Mesendoderm (in vitro differentiated cells): ENCODE measurements at regions not wholly inside any gene's neighbourhood (a gene's known extent, or its start where the extent isn't known, plus 50 kb on each side); places are given as distances from the start of the nearest gene placed in this dataset.
"Not testable (repeated sequence)": the region's sequence is repeated elsewhere in the genome, so short reads cannot be mapped to it uniquely, and the experiment has no call there.

Source experiments
- DNase-seq: peaks from one replicate; pipeline ENCODE4 v3.0.0; 2013
- H2AK5ac ChIP-seq: 2 replicates; pipeline ENCODE4 v1.6.1; 2013; ENCODE audit warnings: low read length, inconsistent platforms
- H2BK120ac ChIP-seq: 2 replicates; pipeline ENCODE4 v1.6.1; 2013; ENCODE audit warnings: low read depth, mild to moderate bottlenecking, low read length, moderate library complexity, mixed read lengths
- H2BK15ac ChIP-seq: replicated peaks from 2 replicates; pipeline ENCODE4 v1.6.1; 2013; ENCODE audit warnings: low read depth, mild to moderate bottlenecking, moderate library complexity
- H2BK5ac ChIP-seq: 2 replicates; pipeline ENCODE4 v1.6.1; 2013; ENCODE audit warnings: low read length, inconsistent platforms
- H3K18ac ChIP-seq: 2 replicates; pipeline ENCODE4 v1.6.1; 2013; ENCODE audit warnings: mild to moderate bottlenecking, low read length, mixed read lengths
- H3K23ac ChIP-seq: one replicate; pipeline ENCODE4 v1.6.1; 2013; ENCODE audit warnings: low read length
- H3K27ac ChIP-seq: 2 replicates; pipeline ENCODE4 v1.5.1; 2013; ENCODE audit warnings: low read depth, mild to moderate bottlenecking, inconsistent platforms, low read length, moderate library complexity
- H3K27me3 ChIP-seq: 2 replicates; pipeline ENCODE4 v1.6.1; 2013; ENCODE audit warnings: low read length, control low read depth, mild to moderate bottlenecking, inconsistent platforms; ENCODE audit not compliant: insufficient read depth, poor library complexity
- H3K36me3 ChIP-seq: 2 replicates; pipeline ENCODE4 v1.6.1; 2013; ENCODE audit warnings: low read length, inconsistent platforms; ENCODE audit not compliant: control insufficient read depth, insufficient read depth
- H3K4ac ChIP-seq: one replicate; pipeline ENCODE4 v1.6.1; 2013; ENCODE audit warnings: low read depth, mild to moderate bottlenecking, low read length, moderate library complexity
- H3K4me1 ChIP-seq: 2 replicates; pipeline ENCODE4 v1.6.1; 2013; ENCODE audit warnings: low read depth, low read length, inconsistent platforms; ENCODE audit not compliant: control insufficient read depth
- H3K4me2 ChIP-seq: 2 replicates; pipeline ENCODE4 v1.6.1; 2013; ENCODE audit warnings: low read length
- H3K4me3 ChIP-seq: 2 replicates; pipeline ENCODE4 v1.5.1; 2013; ENCODE audit warnings: mild to moderate bottlenecking, low read length
- H3K56ac ChIP-seq: one replicate; pipeline ENCODE4 v1.6.1; 2013; ENCODE audit warnings: low read length
- H3K79me1 ChIP-seq: 2 replicates; pipeline ENCODE4 v1.6.1; 2013; ENCODE audit warnings: low read length, inconsistent platforms
- H3K79me2 ChIP-seq: 2 replicates; pipeline ENCODE4 v1.6.1; 2013; ENCODE audit warnings: mild to moderate bottlenecking, low read length; ENCODE audit not compliant: control insufficient read depth, insufficient read depth
- H3K9ac ChIP-seq: 2 replicates; pipeline ENCODE4 v1.6.1; 2013; ENCODE audit warnings: low read length, inconsistent platforms
- H4K5ac ChIP-seq: one replicate; pipeline ENCODE4 v1.6.1; 2013; ENCODE audit warnings: low read length
- H4K8ac ChIP-seq: one replicate; pipeline ENCODE4 v1.6.1; 2013; ENCODE audit warnings: low read depth, mild to moderate bottlenecking, control low read depth, low read length, moderate library complexity
- WGBS: extraction: QIAGEN DNeasy Blood & Tissue Kit; methylation state at CpG from one replicate; pipeline ENCODE4 v1.1.7; 2013; ENCODE audit warnings: low lambda C conversion rate, missing lambda C conversion rate; ENCODE audit not compliant: insufficient coverage; ENCODE audit errors: extremely low coverage; 5-methylcytosine and 5-hydroxymethylcytosine counted together

DNA sequence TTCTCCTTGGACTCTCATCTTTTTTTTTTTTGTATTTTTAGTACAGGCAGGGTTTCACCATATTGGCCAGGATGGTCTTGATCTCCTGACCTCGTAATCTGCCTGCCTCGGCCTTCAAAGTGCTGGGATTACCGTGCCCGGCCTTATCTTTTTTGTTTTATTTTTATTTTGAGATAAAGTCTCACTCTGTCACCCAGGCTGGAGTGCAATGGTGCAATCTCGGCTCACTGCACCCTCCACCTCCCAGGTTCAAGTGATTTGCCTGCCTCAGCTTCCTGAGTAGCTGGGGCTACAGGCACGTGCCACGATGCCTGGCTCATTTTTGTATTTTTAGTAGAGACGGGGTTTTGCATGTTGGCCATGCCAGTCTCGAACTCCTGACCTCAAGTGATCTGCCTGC is 86.0 kb downstream of the EBLN2 start:
- not testable (repeated sequence) for H3K9ac ChIP-seq, H2BK15ac ChIP-seq, DNase-seq, H3K56ac ChIP-seq, H3K79me1 ChIP-seq, H3K79me2 ChIP-seq, H4K5ac ChIP-seq, H3K27me3 ChIP-seq, H3K4me3 ChIP-seq, H3K36me3 ChIP-seq, H3K23ac ChIP-seq, H4K8ac ChIP-seq, H3K4me1 ChIP-seq, H2AK5ac ChIP-seq, H3K27ac ChIP-seq, H3K4ac ChIP-seq, H3K4me2 ChIP-seq, H2BK120ac ChIP-seq, H2BK5ac ChIP-seq, H3K18ac ChIP-seq
- no CpG with 5 or more reads among the region's 9 CpGs for WGBS

DNA sequence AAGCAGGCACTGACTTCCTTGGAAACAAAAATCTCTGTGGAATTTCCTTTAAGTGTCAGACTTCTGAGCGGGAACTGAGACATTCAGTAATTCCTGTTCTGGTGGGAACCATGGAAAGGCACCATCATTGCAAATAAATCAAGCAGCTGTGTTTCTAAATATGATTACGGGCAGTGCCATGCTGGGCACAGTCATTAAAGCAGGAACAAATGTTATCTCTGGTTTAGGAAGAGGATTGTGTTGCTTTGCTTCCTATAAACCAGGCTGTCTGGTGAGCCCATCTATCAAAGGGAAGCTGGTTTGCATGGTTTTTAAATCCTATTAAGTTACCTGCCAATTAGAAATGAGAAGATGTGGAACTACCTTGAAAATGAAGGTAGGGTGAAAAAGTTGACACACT is 86.7 kb downstream of the EBLN2 start:
- no peaks in the 10 kb centered on the region for H3K79me2 ChIP-seq
- no peak overlapping the region for H2AK5ac ChIP-seq
- H3K56ac ChIP-seq, result no peak overlapping the region
- H2BK5ac ChIP-seq, result no peak overlapping the region
- H3K4me3 ChIP-seq, result no peak overlapping the region
- DNase-seq, result no peak
- no peak overlapping the region for H3K9ac ChIP-seq
- no peak overlapping the region for H3K4ac ChIP-seq
- no peak overlapping the region for H3K27ac ChIP-seq
- no peaks in the 10 kb centered on the region for H3K4me1 ChIP-seq
- H2BK120ac ChIP-seq, result no peak overlapping the region
- WGBS, result no CpG with 5 or more reads among the region's 2 CpGs
- H4K5ac ChIP-seq, result no peak overlapping the region
- H3K18ac ChIP-seq, result no peak overlapping the region
- no peak overlapping the region for H2BK15ac ChIP-seq
- H3K36me3 ChIP-seq, result no peaks in the 10 kb centered on the region
- no peak overlapping the region for H3K23ac ChIP-seq
- H4K8ac ChIP-seq, result no peak overlapping the region
- no peak overlapping the region for H3K4me2 ChIP-seq
- H3K79me1 ChIP-seq, result no peaks in the 10 kb centered on the region
- H3K27me3 ChIP-seq, result no peaks in the 10 kb centered on the region

DNA sequence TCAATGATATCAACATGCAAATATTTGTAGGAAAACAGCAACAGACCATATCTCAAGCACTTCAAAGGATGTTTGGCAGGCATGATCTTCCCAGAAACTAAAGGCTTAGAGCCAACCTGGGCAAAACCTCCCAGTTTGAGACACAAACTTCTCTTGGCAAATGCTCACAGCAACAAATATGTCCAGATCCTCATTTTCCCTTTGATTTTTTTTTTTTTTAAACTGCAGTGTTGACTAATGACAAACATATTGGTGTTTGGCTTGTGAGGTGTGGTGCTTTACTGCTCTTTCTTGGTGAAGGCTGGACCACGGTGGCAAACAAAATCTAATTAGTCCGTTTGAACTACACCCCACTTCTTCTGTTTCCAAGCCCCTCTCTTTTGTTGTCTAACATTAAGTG is 87.2 kb downstream of the EBLN2 start:
- Histone ChIP-seq H3K27me3 (no peaks in the 10 kb centered on the region), H3K27ac (no peak overlapping the region), H3K4me1 (no peaks in the 10 kb centered on the region), H3K79me2 (no peaks in the 10 kb centered on the region), H3K4ac (no peak overlapping the region), H2BK15ac (no peak overlapping the region), H2AK5ac (no peak overlapping the region), H3K9ac (no peak overlapping the region), H4K5ac (no peak overlapping the region), H3K56ac (no peak overlapping the region), H2BK5ac (no peak overlapping the region), H3K36me3 (no peaks in the 10 kb centered on the region), H3K18ac (no peak overlapping the region), H2BK120ac (no peak overlapping the region), H4K8ac (no peak overlapping the region), H3K23ac (no peak overlapping the region), H3K4me2 (no peak overlapping the region), H3K79me1 (no peaks in the 10 kb centered on the region), H3K4me3 (no peak overlapping the region)
- WGBS, result no CpG with 5 or more reads among the region's 2 CpGs
- DNase-seq, result no peak

DNA sequence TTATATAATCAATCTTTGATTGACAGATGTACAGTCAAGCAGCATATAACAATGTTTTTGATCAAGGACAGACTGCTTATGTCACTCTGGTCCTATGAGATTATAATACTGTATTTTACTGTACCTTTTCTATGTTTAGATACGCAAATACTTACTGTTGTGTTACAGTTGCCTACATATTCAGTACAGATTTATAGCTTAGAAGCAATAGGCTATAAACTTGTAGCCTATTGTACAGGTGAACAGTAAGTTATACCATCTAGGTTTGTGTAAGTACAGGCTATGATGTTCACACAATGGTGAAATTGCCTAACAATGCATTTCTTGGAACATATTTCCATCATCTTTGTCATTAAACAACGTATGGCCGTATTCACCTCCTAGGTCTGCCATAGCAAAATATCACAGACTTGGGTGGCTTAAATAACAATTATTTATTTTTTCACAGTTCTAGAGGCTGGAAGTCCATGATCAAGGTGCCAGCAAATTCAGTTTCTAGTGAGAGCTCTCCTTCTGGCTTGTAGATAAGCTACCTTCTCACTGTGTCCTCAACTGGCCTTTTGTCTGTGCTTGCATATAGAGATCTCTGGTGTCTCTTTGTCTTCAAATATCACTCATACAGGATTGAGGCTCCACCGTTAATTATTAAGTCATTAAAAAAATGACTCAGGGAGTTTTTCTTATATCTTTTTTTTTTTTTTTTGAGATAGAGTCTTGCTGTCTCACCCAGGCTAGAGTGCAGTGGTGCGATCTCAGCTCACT is 89.1 kb downstream of the EBLN2 start:
- Histone ChIP-seq H3K4me2 (no peak overlapping the region), H3K18ac (no peak overlapping the region), H2BK15ac (no peak overlapping the region), H3K79me2 (no peaks in the 10 kb centered on the region), H2BK120ac (no peak overlapping the region), H3K56ac (no peak overlapping the region), H3K79me1 (no peaks in the 10 kb centered on the region), H3K9ac (no peak overlapping the region), H3K27me3 (no peaks in the 10 kb centered on the region), H2BK5ac (no peak overlapping the region), H4K5ac (no peak overlapping the region), H3K23ac (no peak overlapping the region), H3K4me1 (no peaks in the 10 kb centered on the region), H2AK5ac (no peak overlapping the region), H3K4me3 (no peak overlapping the region), H3K36me3 (no peaks in the 10 kb centered on the region), H3K4ac (no peak overlapping the region), H4K8ac (no peak overlapping the region), H3K27ac (no peak overlapping the region)
- no peak for DNase-seq
- no CpG with 5 or more reads among the region's 5 CpGs for WGBS

DNA sequence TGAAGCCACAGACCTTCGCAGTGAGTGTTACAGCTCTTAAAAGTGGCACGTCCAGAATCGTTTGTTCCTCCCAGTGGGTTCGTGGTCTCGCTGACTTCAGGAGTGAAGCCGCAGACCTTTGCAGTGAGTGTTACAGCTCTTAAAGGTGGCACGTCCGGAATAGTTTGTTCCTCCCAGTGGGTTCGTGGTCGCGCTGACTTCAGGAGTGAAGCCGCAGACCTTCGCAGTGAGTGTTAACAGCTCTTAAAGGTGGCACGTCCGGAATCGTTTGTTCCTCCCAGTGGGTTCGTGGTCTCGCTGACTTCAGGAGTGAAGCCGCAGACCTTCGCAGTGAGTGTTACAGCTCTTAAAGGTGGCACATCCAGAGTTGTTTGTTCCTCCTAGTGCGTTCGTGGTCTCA is 91.1 kb downstream of the EBLN2 start:
- H3K56ac ChIP-seq, H3K27ac ChIP-seq, H4K8ac ChIP-seq, H3K36me3 ChIP-seq, H3K23ac ChIP-seq, H2BK5ac ChIP-seq, H3K27me3 ChIP-seq, H3K4me3 ChIP-seq, H2AK5ac ChIP-seq, H3K4me1 ChIP-seq, H3K79me2 ChIP-seq, H3K4me2 ChIP-seq, H3K4ac ChIP-seq, H4K5ac ChIP-seq, H3K18ac ChIP-seq, H2BK15ac ChIP-seq, H2BK120ac ChIP-seq, DNase-seq, H3K9ac ChIP-seq, H3K79me1 ChIP-seq: not testable (repeated sequence)
- WGBS, result no CpG with 5 or more reads among the region's 22 CpGs

DNA sequence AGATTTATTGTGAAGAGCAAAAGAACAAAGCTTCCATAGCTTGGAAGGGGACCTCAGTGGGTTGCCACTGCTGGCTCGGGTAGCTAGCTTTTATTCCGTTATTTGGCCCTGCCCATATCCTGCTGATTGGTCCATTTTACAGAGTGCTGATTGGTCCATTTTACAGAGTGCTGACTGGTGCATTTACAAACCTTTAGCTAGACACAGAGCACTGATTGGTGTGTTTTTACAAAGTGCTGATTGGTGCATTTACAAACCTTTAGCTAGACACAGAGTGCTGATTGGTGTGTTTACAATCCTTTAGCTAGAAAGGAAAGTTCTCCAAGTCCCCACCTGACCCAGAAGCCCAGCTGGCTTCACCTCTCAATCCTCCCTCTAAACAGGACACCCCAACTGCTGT is 91.6 kb downstream of the EBLN2 start:
- H3K4me1 ChIP-seq, H3K9ac ChIP-seq, H2BK120ac ChIP-seq, H3K4ac ChIP-seq, H4K8ac ChIP-seq, H3K27ac ChIP-seq, H3K27me3 ChIP-seq, H2BK15ac ChIP-seq, H3K36me3 ChIP-seq, H3K79me2 ChIP-seq, H3K79me1 ChIP-seq, H4K5ac ChIP-seq, H2BK5ac ChIP-seq, H3K56ac ChIP-seq, H3K4me2 ChIP-seq, DNase-seq, H2AK5ac ChIP-seq, H3K4me3 ChIP-seq, H3K23ac ChIP-seq: not testable (repeated sequence)
- H3K18ac ChIP-seq, result peak overlapping the region; percentile 39
- WGBS, result no CpG with 5 or more reads among the region's 2 CpGs
